ENCODE measurements at regions not wholly inside any gene's neighbourhood (a gene's known extent, or its start where the extent isn't known, plus 50 kb on each side); places are given as distances from the start of the nearest gene placed in this dataset.
A peak's percentile ranks its signal among the peaks of the same experiment; 100 is the strongest.

DNA sequence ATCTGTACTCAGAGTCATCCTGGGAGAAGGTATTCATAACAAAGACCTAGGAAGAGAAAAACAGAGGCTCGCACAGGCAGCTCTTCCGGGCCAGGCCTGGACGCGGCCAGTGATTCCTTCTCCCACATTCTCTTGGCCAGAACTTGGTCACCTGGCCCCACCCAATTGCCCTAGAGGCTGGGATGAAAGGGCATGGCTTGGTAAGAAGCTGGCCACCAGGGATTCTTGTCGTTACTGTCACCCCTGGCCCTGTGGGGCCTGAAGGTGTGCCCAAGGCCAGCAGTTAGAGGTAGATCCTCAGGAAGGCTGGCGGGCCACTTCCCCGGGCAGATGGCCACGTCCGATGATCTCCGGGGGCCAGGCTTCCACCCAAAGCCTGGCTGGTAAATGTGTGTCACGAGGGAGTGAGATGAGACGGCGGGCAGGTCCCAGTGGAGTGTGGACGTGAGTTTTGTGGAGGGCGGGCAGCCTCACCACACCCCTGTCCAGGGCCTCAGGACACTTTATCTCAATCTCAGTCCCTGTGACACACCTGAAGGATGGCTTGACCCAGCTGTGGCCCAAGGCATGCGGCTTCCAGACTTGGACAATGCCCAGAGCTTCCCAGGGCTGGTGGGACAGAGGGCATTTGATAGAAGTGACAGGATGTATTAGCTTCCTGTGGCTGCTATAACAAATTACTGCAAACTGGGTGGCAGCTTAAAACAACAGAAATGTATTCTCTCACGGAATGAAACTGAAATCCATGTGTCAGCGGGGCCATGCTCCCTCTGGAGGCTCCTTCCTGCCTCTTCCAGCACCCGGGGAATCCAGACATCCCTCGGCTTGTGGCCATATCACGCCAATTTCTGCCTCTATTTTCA is 66.3 kb upstream of the GSE1 start:
- Mint-ChIP-seq H3K4me1 (peaks cover 16% of the 10 kb centered on the region), H3K27ac (no peak overlapping the region)
- no peak overlapping the region for H3K27ac ChIP-seq (ENCODE audit: low read depth, low read length)

DNA sequence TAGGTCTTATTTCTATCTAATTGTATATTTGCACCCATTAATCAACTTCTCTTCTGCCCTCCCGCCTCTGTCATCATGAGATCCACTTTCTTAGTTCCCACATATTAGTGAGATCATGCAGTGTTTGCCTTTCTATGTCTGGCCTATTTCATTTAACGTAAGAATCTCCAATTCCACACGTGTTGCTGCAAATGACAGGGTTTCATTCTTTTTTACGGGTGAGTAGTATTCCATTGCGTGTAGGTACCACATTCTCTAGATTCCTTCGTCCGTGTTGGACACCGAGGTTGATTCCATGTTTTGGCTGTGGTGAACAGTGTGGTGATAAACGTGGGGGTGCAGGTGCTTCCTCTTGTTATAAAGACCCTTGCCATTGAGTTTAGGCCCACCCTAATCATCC is 64.7 kb upstream of the GSE1 start:
- Histone ChIP-seq H3K4me1 (ENCODE audit: control insufficient read depth, insufficient read depth, low read length) (peaks cover 4% of the 10 kb centered on the region), H3K36me3 (ENCODE audit: control insufficient read depth, insufficient read depth, low read length) (no peaks in the 10 kb centered on the region), H3K9me3 (ENCODE audit: control insufficient read depth, low read length) (no peaks in the 10 kb centered on the region), H3K4me3 (ENCODE audit: low read length) (no peak overlapping the region), H3K27ac (ENCODE audit: low read depth, low read length) (no peak overlapping the region), H3K27me3 (ENCODE audit: control insufficient read depth, insufficient read depth, low read length, poor library complexity, severe bottlenecking) (no peaks in the 10 kb centered on the region), H3K9ac (ENCODE audit: extremely low read depth, low read length, poor library complexity, severe bottlenecking) (no peak overlapping the region)
- no peak for DNase-seq
- TF ChIP-seq, protein P1, sequence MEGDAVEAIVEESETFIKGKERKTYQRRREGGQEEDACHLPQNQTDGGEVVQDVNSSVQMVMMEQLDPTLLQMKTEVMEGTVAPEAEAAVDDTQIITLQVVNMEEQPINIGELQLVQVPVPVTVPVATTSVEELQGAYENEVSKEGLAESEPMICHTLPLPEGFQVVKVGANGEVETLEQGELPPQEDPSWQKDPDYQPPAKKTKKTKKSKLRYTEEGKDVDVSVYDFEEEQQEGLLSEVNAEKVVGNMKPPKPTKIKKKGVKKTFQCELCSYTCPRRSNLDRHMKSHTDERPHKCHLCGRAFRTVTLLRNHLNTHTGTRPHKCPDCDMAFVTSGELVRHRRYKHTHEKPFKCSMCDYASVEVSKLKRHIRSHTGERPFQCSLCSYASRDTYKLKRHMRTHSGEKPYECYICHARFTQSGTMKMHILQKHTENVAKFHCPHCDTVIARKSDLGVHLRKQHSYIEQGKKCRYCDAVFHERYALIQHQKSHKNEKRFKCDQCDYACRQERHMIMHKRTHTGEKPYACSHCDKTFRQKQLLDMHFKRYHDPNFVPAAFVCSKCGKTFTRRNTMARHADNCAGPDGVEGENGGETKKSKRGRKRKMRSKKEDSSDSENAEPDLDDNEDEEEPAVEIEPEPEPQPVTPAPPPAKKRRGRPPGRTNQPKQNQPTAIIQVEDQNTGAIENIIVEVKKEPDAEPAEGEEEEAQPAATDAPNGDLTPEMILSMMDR (conservative IDR thresholded peaks at IDR 0.05), result no peak
- Mint-ChIP-seq H3K4me1 (peaks cover 8% of the 10 kb centered on the region), H3K4me3 (no peak overlapping the region), H3K36me3 (ENCODE audit: low read depth) (no peaks in the 10 kb centered on the region), H3K9me3 (no peaks in the 10 kb centered on the region), H3K27me3 (ENCODE audit: insufficient read depth) (no peaks in the 10 kb centered on the region), H3K27ac (no peak overlapping the region)
- 93 to 99% methylated on average over 9 of the region's 9 CpGs for WGBS, 2 experiments (ENCODE audit: insufficient coverage in 1 of 2, insufficient read length in 1 of 2)

More for the DNA sequence above, 66.3 kb upstream of the GSE1 start:
- H3K9me3 Mint-ChIP-seq, result no peaks in the 10 kb centered on the region
- H3K27me3 ChIP-seq (ENCODE audit: control insufficient read depth, insufficient read depth, low read length, poor library complexity, severe bottlenecking), result no peaks in the 10 kb centered on the region
- DNase-seq, result peak; percentile 54
- H3K36me3 ChIP-seq (ENCODE audit: control insufficient read depth, insufficient read depth, low read length), result no peaks in the 10 kb centered on the region
- no peak overlapping the region for H3K4me3 ChIP-seq (ENCODE audit: low read length)
- H3K4me1 ChIP-seq (ENCODE audit: control insufficient read depth, insufficient read depth, low read length), result no peaks in the 10 kb centered on the region
- H3K9ac ChIP-seq (ENCODE audit: extremely low read depth, low read length, poor library complexity, severe bottlenecking), result no peak overlapping the region
- H3K9me3 ChIP-seq (ENCODE audit: control insufficient read depth, low read length), result no peaks in the 10 kb centered on the region
- TF ChIP-seq, protein P1 (conservative IDR thresholded peaks at IDR 0.05), result peak; percentile 66
- 72 to 88% methylated on average over 6 to 21 of the region's 21 CpGs for whole genome bisulfite sequencing, 2 experiments (ENCODE audit: insufficient coverage in 1 of 2, insufficient read length in 1 of 2)
- no peak overlapping the region for H3K4me3 Mint-ChIP-seq
- no peaks in the 10 kb centered on the region for H3K36me3 Mint-ChIP-seq (ENCODE audit: low read depth)
- H3K27me3 Mint-ChIP-seq (ENCODE audit: insufficient read depth), result no peaks in the 10 kb centered on the region

DNA sequence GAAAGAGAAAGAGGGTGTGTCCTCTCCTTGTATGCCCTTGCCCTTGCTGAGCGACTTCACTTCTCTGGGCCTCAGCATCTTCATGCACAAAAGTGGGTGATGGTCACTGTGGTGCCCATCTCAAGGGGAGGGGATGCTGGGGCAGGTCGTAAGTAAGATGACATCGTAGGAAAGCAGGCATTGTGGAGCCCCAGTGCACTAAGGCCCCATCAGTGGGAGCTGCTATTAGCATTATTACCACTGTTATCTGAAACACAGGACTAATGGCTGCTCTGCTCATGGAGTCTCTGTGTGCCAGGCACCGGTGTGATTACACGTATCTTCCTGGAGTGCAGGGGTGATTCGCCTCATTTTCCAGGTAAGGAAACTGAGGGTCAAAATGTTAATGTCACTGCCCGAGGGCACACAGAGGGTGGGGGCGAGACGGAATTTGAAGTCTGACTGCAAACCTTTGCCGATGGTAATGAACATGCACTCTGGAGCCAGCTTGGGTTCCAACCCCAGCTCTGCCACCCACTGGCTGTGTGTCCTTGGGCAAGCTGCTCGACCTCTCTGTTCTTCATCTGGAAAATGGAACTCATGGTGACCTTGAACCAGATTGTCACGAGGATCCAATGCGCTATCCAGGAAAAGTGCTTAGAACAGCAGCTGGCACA is 63.2 kb upstream of the GSE1 start:
- WGBS, 2 experiments (ENCODE audit: insufficient coverage in 1 of 2, insufficient read length in 1 of 2), result 83 to 88% methylated on average over 7 to 13 of the region's 13 CpGs
- DNase-seq, result no peak
- H3K4me3 ChIP-seq (ENCODE audit: low read length), result no peak overlapping the region
- no peaks in the 10 kb centered on the region for H3K9me3 ChIP-seq (ENCODE audit: control insufficient read depth, low read length)
- Mint-ChIP-seq H3K4me1 (peaks cover 15% of the 10 kb centered on the region), H3K9me3 (no peaks in the 10 kb centered on the region), H3K36me3 (ENCODE audit: low read depth) (no peaks in the 10 kb centered on the region), H3K27ac (no peak overlapping the region), H3K4me3 (no peak overlapping the region), H3K27me3 (ENCODE audit: insufficient read depth) (no peaks in the 10 kb centered on the region)
- no peaks in the 10 kb centered on the region for H3K27me3 ChIP-seq (ENCODE audit: control insufficient read depth, insufficient read depth, low read length, poor library complexity, severe bottlenecking)
- no peaks in the 10 kb centered on the region for H3K36me3 ChIP-seq (ENCODE audit: control insufficient read depth, insufficient read depth, low read length)
- H3K27ac ChIP-seq (ENCODE audit: low read depth, low read length), result no peak overlapping the region
- TF ChIP-seq, protein P1 (conservative IDR thresholded peaks at IDR 0.05), result no peak
- H3K4me1 ChIP-seq (ENCODE audit: control insufficient read depth, insufficient read depth, low read length), result peaks cover 4% of the 10 kb centered on the region
- no peak overlapping the region for H3K9ac ChIP-seq (ENCODE audit: extremely low read depth, low read length, poor library complexity, severe bottlenecking)

Data from endodermal cell (in vitro differentiated cells).